GM12878 (cell line): ENCODE measurements at regions not wholly inside any gene's neighbourhood (a gene's known extent, or its start where the extent isn't known, plus 50 kb on each side); places are given as distances from the start of the nearest gene placed in this dataset.

ENCODE experiments used
- RAD21 ChIP-seq: IDR thresholded peaks from 2 replicates; pipeline ENCODE4 v1.6.1; 2011; ENCODE audit warnings: mild to moderate bottlenecking, low read depth, low read length, moderate library complexity; ENCODE audit not compliant: insufficient read depth
- ZNF217 ChIP-seq: fragments of 450-650 bp; IDR thresholded peaks from 2 replicates; pipeline ENCODE4 v1.6.1; 2017; ENCODE audit warnings: antibody characterized with exemption, mild to moderate bottlenecking
- TF ChIP-seq, protein P1 (sequence below), 3 experiments: IDR thresholded peaks in 2 of 3; conservative IDR thresholded peaks in 1 of 3; 2 replicates each; pipeline ENCODE4 v1.5.1; 2011; ENCODE audit warnings: low read depth in 3 of 3, low read length in 3 of 3, mild to moderate bottlenecking in 3 of 3, control low read depth in 2 of 3, moderate library complexity in 2 of 3, inconsistent platforms in 1 of 3, mixed read lengths in 1 of 3; ENCODE audit not compliant: control insufficient read depth in 2 of 3, insufficient read depth in 1 of 3; ENCODE audit errors: extremely low read depth in 1 of 3

DNA sequence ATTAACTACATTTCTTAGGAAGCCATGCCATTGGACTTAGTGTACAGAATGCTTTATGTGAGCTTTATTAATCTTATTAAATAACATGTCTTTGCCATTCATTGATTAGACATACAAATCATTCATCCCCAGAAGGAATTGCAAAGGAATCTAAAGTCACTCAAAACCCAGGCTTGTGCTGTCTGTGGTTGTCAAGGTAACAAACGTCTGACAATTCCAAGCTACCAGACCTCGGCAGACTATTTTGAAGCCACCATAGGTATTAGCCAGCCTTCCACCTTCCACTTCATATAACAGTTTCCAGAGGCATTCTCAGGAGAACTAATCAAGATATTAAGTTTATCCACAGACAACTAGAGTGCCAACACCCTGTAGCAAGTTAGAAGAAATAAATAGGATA is 135.2 kb upstream of the TUSC1 start:
- TF ChIP-seq ZNF217: no peak
- TF ChIP-seq, protein P1, sequence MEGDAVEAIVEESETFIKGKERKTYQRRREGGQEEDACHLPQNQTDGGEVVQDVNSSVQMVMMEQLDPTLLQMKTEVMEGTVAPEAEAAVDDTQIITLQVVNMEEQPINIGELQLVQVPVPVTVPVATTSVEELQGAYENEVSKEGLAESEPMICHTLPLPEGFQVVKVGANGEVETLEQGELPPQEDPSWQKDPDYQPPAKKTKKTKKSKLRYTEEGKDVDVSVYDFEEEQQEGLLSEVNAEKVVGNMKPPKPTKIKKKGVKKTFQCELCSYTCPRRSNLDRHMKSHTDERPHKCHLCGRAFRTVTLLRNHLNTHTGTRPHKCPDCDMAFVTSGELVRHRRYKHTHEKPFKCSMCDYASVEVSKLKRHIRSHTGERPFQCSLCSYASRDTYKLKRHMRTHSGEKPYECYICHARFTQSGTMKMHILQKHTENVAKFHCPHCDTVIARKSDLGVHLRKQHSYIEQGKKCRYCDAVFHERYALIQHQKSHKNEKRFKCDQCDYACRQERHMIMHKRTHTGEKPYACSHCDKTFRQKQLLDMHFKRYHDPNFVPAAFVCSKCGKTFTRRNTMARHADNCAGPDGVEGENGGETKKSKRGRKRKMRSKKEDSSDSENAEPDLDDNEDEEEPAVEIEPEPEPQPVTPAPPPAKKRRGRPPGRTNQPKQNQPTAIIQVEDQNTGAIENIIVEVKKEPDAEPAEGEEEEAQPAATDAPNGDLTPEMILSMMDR (IDR thresholded peaks at IDR 0.05 in 2 of 3, conservative IDR thresholded peaks at IDR 0.05 in 1 of 3; ENCODE audit: control insufficient read depth in 2 of 3, extremely low read depth in 1 of 3, insufficient read depth in 1 of 3, low read depth in 3 of 3, low read length in 3 of 3): no peak
- TF ChIP-seq RAD21: no peak
